ENCODE measurements at regions not wholly inside any gene's neighbourhood (a gene's known extent, or its start where the extent isn't known, plus 50 kb on each side); places are given as distances from the start of the nearest gene placed in this dataset.

GRCh38 chr9:129254566-129255287 lies 76.7 kb upstream of the IER5L start:
- 71 to 88% (median 79%) methylated on average over 9 of the region's 9 CpGs for WGBS, 5 donors
- Histone ChIP-seq H3K4me1 (peaks cover 10 to 33% (median 15%) of the 10 kb centered on the region in 6 donors), H3K36me3 (no peaks in the 10 kb centered on the region), H3K9me3 (no peaks in the 10 kb centered on the region), H3K27ac (peak overlapping the region in 3 of 8 donors; percentile 31 to 39 (median 39)), H3K27me3 (replicated peaks in 1 of 7) (peaks cover 0 to 63% (median 21%) of the 10 kb centered on the region in 7 donors), H3K4me3 (no peak overlapping the region)
- peak; percentile 38 for DNase-seq
- intact Hi-C loops (cut with DNase I; ENCODE audit: low total_unique reads) = no loop called here
- TF ChIP-seq POLR2AphosphoS5 (IDR thresholded peaks at IDR 0.05) (no peak), CTCF (IDR thresholded peaks at IDR 0.05 in 8 of 11, conservative IDR thresholded peaks at IDR 0.05 in 3 of 11) (no peak), POLR2A (IDR thresholded peaks at IDR 0.05) (no peak)

GRCh38 chr9:129253803-129254381 lies 75.8 kb upstream of the IER5L start:
- TF ChIP-seq POLR2AphosphoS5 (IDR thresholded peaks at IDR 0.05) (peak in 2 of 3 donors; percentile 20 to 42), POLR2A (IDR thresholded peaks at IDR 0.05) (no peak)
- peaks cover 8 to 24% (median 11%) of the 10 kb centered on the region in 6 donors for H3K4me1 ChIP-seq
- H3K27ac ChIP-seq = peak overlapping the region in 5 of 8 donors; percentile 22 to 39 (median 37)
- DNase-seq = peak; percentile 67
- peaks cover 0 to 54% (median 14%) of the 10 kb centered on the region in 7 donors for H3K27me3 ChIP-seq (replicated peaks in 1 of 7)
- H3K9me3 ChIP-seq = no peaks in the 10 kb centered on the region
- intact Hi-C loops (cut with DNase I; ENCODE audit: low total_unique reads) = no loop called here
- 52 to 76% (median 57%) methylated on average over 5 to 23 of the region's 23 CpGs for WGBS, 5 donors
- H3K36me3 ChIP-seq = no peaks in the 10 kb centered on the region
- H3K4me3 ChIP-seq = no peak overlapping the region

- TF ChIP-seq CTCF (IDR thresholded peaks at IDR 0.05 in 8 of 11, conservative IDR thresholded peaks at IDR 0.05 in 3 of 11) (no peak), POLR2A (IDR thresholded peaks at IDR 0.05) (no peak), POLR2AphosphoS5 (IDR thresholded peaks at IDR 0.05) (no peak)
- peak overlapping the region in 4 of 8 donors; percentile 22 to 39 (median 35) for H3K27ac ChIP-seq
- intact Hi-C loops (cut with DNase I; ENCODE audit: low total_unique reads) = no loop called here
- peak; percentile 62 for DNase-seq
- H3K9me3 ChIP-seq = no peaks in the 10 kb centered on the region
- no peaks in the 10 kb centered on the region for H3K36me3 ChIP-seq
- H3K27me3 ChIP-seq (replicated peaks in 1 of 7) = peaks cover 0 to 49% (median 7%) of the 10 kb centered on the region in 7 donors
- 75 to 88% (median 87%) methylated on average over 17 to 28 of the region's 28 CpGs for WGBS, 5 donors
- no peak overlapping the region for H3K4me3 ChIP-seq
- peaks cover 1 to 17% (median 4%) of the 10 kb centered on the region in 6 donors for H3K4me1 ChIP-seq
Observed at GRCh38 chr9:129252937-129253802, 75.1 kb upstream of the IER5L start.

- intact Hi-C loops (cut with DNase I; ENCODE audit: low total_unique reads) = no loop called here
- no peak for DNase-seq
Observed at GRCh38 chr9:129250786-129251185, 72.7 kb upstream of the IER5L start.

More at GRCh38 chr9:129250786-129251185, 72.7 kb upstream of the IER5L start:
- Histone ChIP-seq H3K4me1 (peaks cover 0 to 11% (median 2%) of the 10 kb centered on the region in 6 donors), H3K27ac (no peak overlapping the region), H3K9me3 (no peaks in the 10 kb centered on the region), H3K27me3 (replicated peaks in 1 of 7) (peaks cover 0 to 55% (median 0%) of the 10 kb centered on the region in 7 donors), H3K4me3 (no peak overlapping the region), H3K36me3 (no peaks in the 10 kb centered on the region)
- WGBS, 5 donors = 20 to 50% (median 40%) methylated on average over 2 of the region's 2 CpGs
- TF ChIP-seq CTCF (IDR thresholded peaks at IDR 0.05 in 8 of 11, conservative IDR thresholded peaks at IDR 0.05 in 3 of 11) (no peak), POLR2AphosphoS5 (IDR thresholded peaks at IDR 0.05) (no peak)
